B cell (primary cell): ENCODE measurements at regions not wholly inside any gene's neighbourhood (a gene's known extent, or its start where the extent isn't known, plus 50 kb on each side); places are given as distances from the start of the nearest gene placed in this dataset.

Experiments used
- ATAC-seq: fragments of 200-7000 bp; cut with Tn5 transposase; one replicate; pipeline ENCODE4 v1.10.0; 2021; ENCODE audit warnings: low read depth, mild to moderate bottlenecking, moderate number of reproducible peaks, moderate library complexity
- CTCF ChIA-PET: fragments of 350-600 bp; sonication (Branson Sonifier 250); formaldehyde crosslinking; loops from one replicate; lab custom pipeline; 2021; ENCODE audit warnings: antibody characterized with exemption, inconsistent platforms; lab: Charles Lee
- POLR2A ChIA-PET: fragments of 350-600 bp; sonication (Branson Sonifier 250); formaldehyde crosslinking; loops from one replicate; lab custom pipeline; 2021; ENCODE audit warnings: antibody characterized with exemption; lab: Charles Lee
- DNase-seq: peaks from one replicate; pipeline ENCODE4 v3.0.0; 2013
- H2AFZ ChIP-seq: 2 replicates; pipeline ENCODE4 v1.6.1; 2012; ENCODE audit warnings: mild to moderate bottlenecking, low read depth, low read length; ENCODE audit not compliant: insufficient read depth, poor library complexity, severe bottlenecking
- H3K27ac ChIP-seq, 2 donors: 1 replicate in 1 of 2; 2 replicates in 1 of 2; pipeline ENCODE4 v1.5.1; 2012 to 2013; ENCODE audit warnings: low read length in 2 of 2, mild to moderate bottlenecking in 2 of 2, moderate library complexity in 1 of 2
- H3K27me3 ChIP-seq, 4 experiments: fragments of 200-600 bp in 1 of 4; sonication (generic) in 1 of 4; replicated peaks in 1 of 4; 1 replicate in 2 of 4; 2 replicates in 2 of 4; pipeline versions ENCODE4 v1.6.1 to v1.7.0; 2013 to 2016; ENCODE audit warnings: low read length in 3 of 4, mild to moderate bottlenecking in 2 of 4, mixed read lengths in 1 of 4, moderate library complexity in 1 of 4; ENCODE audit not compliant: insufficient read depth in 4 of 4, control insufficient read depth in 3 of 4; ENCODE audit errors: control extremely low read depth in 1 of 4
- H3K36me3 ChIP-seq, 2 experiments: replicated peaks in 1 of 2; 1 replicate in 1 of 2; 2 replicates in 1 of 2; pipeline versions ENCODE4 v1.6.1 to v1.7.1; 2013; ENCODE audit warnings: low read length in 1 of 2; ENCODE audit not compliant: insufficient read depth in 2 of 2, control insufficient read depth in 1 of 2; ENCODE audit errors: control extremely low read depth in 1 of 2, extremely low read depth in 1 of 2
- H3K4me1 ChIP-seq, 2 donors: fragments of 200-600 bp in 1 of 2; sonication (generic) in 1 of 2; 1 replicate in 1 of 2; 2 replicates in 1 of 2; pipeline versions ENCODE4 v1.5.1 to v1.6.1; 2013 to 2017; ENCODE audit warnings: low read length in 2 of 2; ENCODE audit not compliant: control insufficient read depth in 2 of 2, insufficient read depth in 2 of 2
- H3K4me2 ChIP-seq: replicated peaks from 2 replicates; pipeline ENCODE3; 2012; ENCODE audit warnings: mild to moderate bottlenecking, low read depth, low read length; ENCODE audit not compliant: poor library complexity, severe bottlenecking
- H3K4me3 ChIP-seq, 5 experiments: fragments of 200-600 bp in 1 of 5; sonication (generic) in 1 of 5; 1 replicate in 3 of 5; 2 replicates in 2 of 5; pipeline versions ENCODE4 v1.5.1 to v1.7.0; 2011 to 2016; ENCODE audit warnings: low read length in 4 of 5, mild to moderate bottlenecking in 4 of 5, low read depth in 2 of 5, control low read depth in 1 of 5, moderate library complexity in 1 of 5; ENCODE audit not compliant: insufficient read depth in 1 of 5; ENCODE audit errors: control extremely low read depth in 1 of 5, extremely low read depth in 1 of 5
- H3K79me2 ChIP-seq: fragments of 200-600 bp; sonication (generic); one replicate; pipeline ENCODE4 v1.6.0; 2016; ENCODE audit warnings: low read length; ENCODE audit not compliant: control insufficient read depth, insufficient read depth
- H3K9ac ChIP-seq: fragments of 200-600 bp; sonication (generic); 2 replicates; pipeline ENCODE4 v1.6.1; 2017; ENCODE audit warnings: mild to moderate bottlenecking, low read length, moderate library complexity
- H3K9me3 ChIP-seq, 3 donors: one replicate each; pipeline versions ENCODE4 v1.6.1 to v1.7.1; 2013; ENCODE audit warnings: low read length in 2 of 3; ENCODE audit not compliant: control insufficient read depth in 2 of 3, insufficient read depth in 1 of 3; ENCODE audit errors: control extremely low read depth in 1 of 3
- H4K20me1 ChIP-seq: 2 replicates; pipeline ENCODE4 v1.6.0; 2012; ENCODE audit warnings: mild to moderate bottlenecking, low read length; ENCODE audit not compliant: insufficient read depth, control insufficient read depth, poor library complexity, severe bottlenecking
- H3K27ac Mint-ChIP-seq: one replicate; pipeline ENCODE4 v1.8.0; 2021; ENCODE audit warnings: mixed read lengths
- H3K27me3 Mint-ChIP-seq: one replicate; pipeline ENCODE4 v1.8.0; 2021; ENCODE audit warnings: mixed read lengths
- H3K4me1 Mint-ChIP-seq: one replicate; pipeline ENCODE4 v1.8.0; 2021; ENCODE audit warnings: mixed read lengths
- H3K4me3 Mint-ChIP-seq: one replicate; pipeline ENCODE4 v1.8.0; 2021; ENCODE audit warnings: mixed read lengths
- H3K9me3 Mint-ChIP-seq: one replicate; pipeline ENCODE4 v1.8.0; 2022; ENCODE audit warnings: mixed read lengths; ENCODE audit not compliant: insufficient read depth
- CTCF ChIP-seq: fragments of 200-600 bp; IDR thresholded peaks from one replicate; pipeline ENCODE4 v1.8.0; 2022; ENCODE audit warnings: antibody characterized with exemption, mild to moderate bottlenecking
- EZH2 ChIP-seq: IDR thresholded peaks from 2 replicates; pipeline ENCODE4 v1.6.1; 2012; ENCODE audit warnings: borderline replicate concordance, low read depth, mild to moderate bottlenecking, moderate library complexity, low read length; ENCODE audit not compliant: insufficient read depth, poor library complexity, severe bottlenecking
- WGBS: methylation state at CpG from one replicate; pipeline ENCODE4 v1.1.5; 2013; ENCODE audit warnings: missing lambda C conversion rate; ENCODE audit not compliant: insufficient coverage; 5-methylcytosine and 5-hydroxymethylcytosine counted together
- intact Hi-C: fragments of 100-400 bp; cut with micrococcal nuclease; formaldehyde crosslinking; loops from one replicate; pipeline ENCODE4 v1.10.0; 2022

GRCh38 chr4:14131335-14131734, 503.8 kb upstream of the BOD1L1 start:
- no peak overlapping the region for H3K4me3 ChIP-seq
- no peaks in the 10 kb centered on the region for H3K79me2 ChIP-seq
- no peak overlapping the region for H3K27ac ChIP-seq
- intact Hi-C loops, result no loop called here
- H3K27me3 ChIP-seq, result no peaks in the 10 kb centered on the region
- TF ChIP-seq CTCF, result no peak
- no peak for TF ChIP-seq EZH2
- POLR2A ChIA-PET, result no interaction called here
- no peak overlapping the region for H3K4me2 ChIP-seq
- Mint-ChIP-seq H3K4me1 (peaks cover 9% of the 10 kb centered on the region), H3K9me3 (no peaks in the 10 kb centered on the region), H3K27ac (no peak overlapping the region), H3K4me3 (no peak overlapping the region), H3K27me3 (no peaks in the 10 kb centered on the region)
- no peak overlapping the region for H2AFZ ChIP-seq
- DNase-seq (no peak), ATAC-seq (no peak)
- H3K9me3 ChIP-seq, result no peaks in the 10 kb centered on the region
- no peaks in the 10 kb centered on the region for H4K20me1 ChIP-seq
- H3K9ac ChIP-seq, result no peak overlapping the region
- H3K36me3 ChIP-seq, result no peaks in the 10 kb centered on the region
- WGBS, result no CpG with 5 or more reads among the region's 1 CpG
- peaks cover under 1 to 10% of the 10 kb centered on the region in 2 donors for H3K4me1 ChIP-seq
- CTCF ChIA-PET, result no interaction called here

GRCh38 chr4:14132301-14132700, 504.8 kb upstream of the BOD1L1 start:
- Histone ChIP-seq H3K4me1 (peaks cover 0 to 6% of the 10 kb centered on the region in 2 donors), H3K4me2 (no peak overlapping the region), H3K36me3 (no peaks in the 10 kb centered on the region), H2AFZ (no peak overlapping the region), H3K4me3 (no peak overlapping the region), H3K9me3 (no peaks in the 10 kb centered on the region), H3K27ac (no peak overlapping the region), H3K79me2 (no peaks in the 10 kb centered on the region), H3K9ac (no peak overlapping the region), H3K27me3 (no peaks in the 10 kb centered on the region), H4K20me1 (no peaks in the 10 kb centered on the region)
- no peak overlapping the region for H3K4me3 Mint-ChIP-seq
- intact Hi-C loops, result no loop called here
- no peak overlapping the region for H3K27ac Mint-ChIP-seq
- no CpG with 5 or more reads among the region's 1 CpG for WGBS
- ATAC-seq (no peak), DNase-seq (no peak)
- TF ChIP-seq EZH2, result no peak
- no peak for TF ChIP-seq CTCF
- peaks cover 7% of the 10 kb centered on the region for H3K4me1 Mint-ChIP-seq
- POLR2A ChIA-PET, result no interaction called here
- H3K9me3 Mint-ChIP-seq, result no peaks in the 10 kb centered on the region
- H3K27me3 Mint-ChIP-seq, result no peaks in the 10 kb centered on the region
- CTCF ChIA-PET, result no interaction called here
